ENCODE measurements at regions not wholly inside any gene's neighbourhood (a gene's known extent, or its start where the extent isn't known, plus 50 kb on each side); places are given as distances from the start of the nearest gene placed in this dataset.

- no peak for DNase-seq (ENCODE audit: low read depth)
- H3K4me3 ChIP-seq (ENCODE audit: low read depth, low read length) = no peak overlapping the region
Measured at GRCh38 chr5:135250671-135251070, 148.4 kb downstream of the MACROH2A1 start.

GRCh38 chr5:135249658-135250057 is 149.4 kb downstream of the MACROH2A1 start:
- DNase-seq (ENCODE audit: low read depth) = no peak
- H3K4me3 ChIP-seq (ENCODE audit: low read depth, low read length) = no peak overlapping the region

DNA sequence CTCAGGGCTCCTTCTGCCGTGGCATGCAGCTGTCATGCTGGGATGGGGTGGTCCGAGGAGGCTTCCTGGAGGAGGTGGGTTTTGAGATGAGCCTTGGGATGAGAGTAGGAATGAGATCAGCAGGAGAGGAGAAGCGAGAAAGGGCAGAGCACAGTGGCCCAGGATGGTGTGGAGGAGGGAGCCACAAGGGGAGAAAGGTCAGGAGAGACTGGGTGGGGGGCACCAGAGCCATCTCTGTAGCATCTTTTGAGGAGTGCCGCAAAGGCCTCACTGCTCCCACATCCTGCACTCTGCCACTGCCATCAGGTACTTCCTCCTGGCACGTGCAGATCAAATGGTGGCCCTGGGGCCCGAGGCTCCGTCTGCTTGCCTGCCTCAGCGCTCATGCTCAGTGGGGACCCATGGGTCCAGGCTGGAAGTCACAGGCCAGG is 150.2 kb downstream of the MACROH2A1 start:
- no peak overlapping the region for H3K4me3 ChIP-seq (ENCODE audit: low read depth, low read length)
- DNase-seq (ENCODE audit: low read depth) = no peak

GRCh38 chr5:135246923-135247795 is 151.9 kb downstream of the MACROH2A1 start:
- DNase-seq (ENCODE audit: low read depth) = peak; percentile 84
- H3K4me3 ChIP-seq (ENCODE audit: low read depth, low read length) = no peak overlapping the region

GRCh38 chr5:135246605-135246922 is 152.5 kb downstream of the MACROH2A1 start:
- no peak overlapping the region for H3K4me3 ChIP-seq (ENCODE audit: low read depth, low read length)
- no peak for DNase-seq (ENCODE audit: low read depth)

DNA sequence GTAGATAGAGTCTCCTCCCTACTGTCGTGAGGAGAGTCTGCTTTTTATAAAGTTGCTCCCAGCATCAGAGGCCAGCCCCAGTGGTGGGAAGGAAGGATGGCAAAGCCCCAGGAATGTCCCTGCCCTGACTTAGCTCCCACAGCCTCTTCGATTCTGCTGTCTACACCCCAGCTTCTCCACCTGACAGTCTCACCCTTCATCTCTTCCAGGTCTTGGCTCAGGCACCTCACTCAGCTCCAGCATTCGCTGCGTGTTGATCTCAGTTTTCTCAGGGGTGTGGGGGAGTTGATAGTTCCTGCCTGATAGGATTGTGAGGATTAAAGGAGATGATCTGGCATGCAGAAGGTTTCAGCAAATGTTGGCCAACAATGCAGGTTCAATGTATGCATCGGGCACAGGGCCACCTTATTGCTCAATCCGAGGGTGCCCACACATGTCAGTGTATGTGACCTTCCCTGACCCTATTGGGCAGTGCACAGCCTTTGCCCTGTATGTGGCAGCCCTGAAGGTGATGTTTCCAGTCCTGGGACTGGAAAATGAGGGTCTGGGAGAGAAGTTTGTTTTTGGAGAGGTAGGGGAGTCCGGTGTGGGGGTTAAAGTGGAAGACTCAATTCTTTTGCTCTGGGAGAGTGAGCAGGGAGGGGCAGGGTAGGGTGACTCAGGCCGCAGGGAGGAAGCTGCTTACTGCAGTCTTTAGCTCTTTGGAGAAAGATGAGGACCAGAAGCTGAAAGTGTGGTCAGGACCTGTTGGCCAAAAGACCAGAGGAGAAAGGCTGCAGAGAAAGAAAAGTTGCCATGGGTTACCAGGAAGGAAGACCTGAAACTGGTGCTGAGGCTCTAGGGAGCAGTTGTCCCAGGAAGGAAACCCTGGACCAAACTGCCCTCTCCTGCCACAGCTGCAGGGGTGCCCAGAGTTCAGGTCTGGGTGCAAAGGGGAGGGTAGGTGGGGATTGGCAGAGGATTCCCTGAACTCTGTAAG is 153.2 kb downstream of the MACROH2A1 start:
- DNase-seq (ENCODE audit: low read depth) = no peak
- no peak overlapping the region for H3K4me3 ChIP-seq (ENCODE audit: low read depth, low read length)

GRCh38 chr5:135244620-135245021 is 154.4 kb downstream of the MACROH2A1 start:
- no peak for DNase-seq (ENCODE audit: low read depth)
- no peak overlapping the region for H3K4me3 ChIP-seq (ENCODE audit: low read depth, low read length)

DNA sequence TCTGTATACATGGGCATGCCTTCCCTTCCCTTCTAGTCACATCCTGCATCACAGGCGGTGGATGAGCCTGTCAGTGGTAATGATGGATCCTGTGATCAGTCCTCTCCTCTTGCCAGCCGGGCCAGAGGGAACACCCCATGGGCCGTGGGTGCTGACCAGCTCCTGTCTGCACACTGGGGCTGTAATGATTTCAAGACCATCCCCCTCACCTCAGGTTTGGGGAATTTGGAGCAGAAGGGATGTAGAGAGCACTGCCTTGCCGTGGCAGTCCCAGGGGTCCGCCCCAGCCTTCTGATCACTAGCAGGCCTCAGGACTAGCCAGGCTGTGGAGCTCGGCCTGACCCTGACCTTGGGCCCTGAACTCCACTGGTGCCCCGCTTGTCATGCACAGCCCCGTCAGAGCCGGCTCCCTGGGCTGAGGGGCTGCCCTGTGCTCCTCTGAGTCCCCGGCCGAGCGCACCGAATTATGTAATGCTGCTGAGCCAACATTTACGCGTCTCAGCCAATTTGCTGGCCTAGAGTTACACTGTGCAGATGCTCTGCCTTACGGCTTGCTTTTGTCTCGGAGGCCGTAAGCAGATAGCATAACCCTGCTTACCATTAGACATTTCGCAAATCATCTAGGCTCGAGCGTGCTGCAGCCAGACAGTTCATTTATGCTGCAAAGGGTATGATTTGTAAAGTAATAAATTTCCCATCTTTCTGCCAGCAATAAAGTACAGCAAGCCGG is 155.3 kb downstream of the MACROH2A1 start:
- DNase-seq (ENCODE audit: low read depth) = no peak
- H3K4me3 ChIP-seq (ENCODE audit: low read depth, low read length) = no peak overlapping the region

DNA sequence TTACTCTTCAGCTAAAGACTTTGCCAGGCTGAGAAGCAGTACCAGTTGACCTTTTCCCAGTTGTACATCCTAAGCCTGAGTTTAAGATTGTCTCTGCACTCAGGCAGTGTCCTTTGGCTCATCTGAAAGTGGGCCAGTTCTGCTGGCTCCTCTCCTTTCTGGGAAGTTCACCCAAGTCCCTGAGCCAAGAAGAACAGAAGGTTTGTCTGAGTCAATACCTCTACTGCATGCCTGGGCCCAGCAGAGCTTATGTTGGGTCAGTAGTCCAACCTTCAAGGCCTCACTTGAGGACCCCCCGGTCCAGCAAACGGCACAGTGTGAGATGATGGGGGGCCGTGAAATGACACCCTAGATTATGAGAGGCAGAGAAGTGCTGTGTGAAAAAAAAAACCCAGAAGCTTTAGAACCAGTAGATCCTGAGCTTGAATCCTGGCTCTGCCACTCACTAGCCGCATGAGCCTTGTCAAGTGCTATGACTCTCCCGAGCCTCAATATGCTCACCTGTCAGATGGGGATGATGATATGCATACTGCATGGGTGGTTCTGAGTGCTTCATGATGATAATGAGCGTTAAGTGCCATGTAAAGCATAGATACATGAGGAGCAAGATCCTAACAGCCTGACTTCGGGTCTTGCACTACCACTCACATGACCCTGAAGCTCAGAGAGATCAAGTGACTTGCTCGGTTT is 156.0 kb downstream of the MACROH2A1 start:
- DNase-seq (ENCODE audit: low read depth) = no peak
- no peak overlapping the region for H3K4me3 ChIP-seq (ENCODE audit: low read depth, low read length)

DNA sequence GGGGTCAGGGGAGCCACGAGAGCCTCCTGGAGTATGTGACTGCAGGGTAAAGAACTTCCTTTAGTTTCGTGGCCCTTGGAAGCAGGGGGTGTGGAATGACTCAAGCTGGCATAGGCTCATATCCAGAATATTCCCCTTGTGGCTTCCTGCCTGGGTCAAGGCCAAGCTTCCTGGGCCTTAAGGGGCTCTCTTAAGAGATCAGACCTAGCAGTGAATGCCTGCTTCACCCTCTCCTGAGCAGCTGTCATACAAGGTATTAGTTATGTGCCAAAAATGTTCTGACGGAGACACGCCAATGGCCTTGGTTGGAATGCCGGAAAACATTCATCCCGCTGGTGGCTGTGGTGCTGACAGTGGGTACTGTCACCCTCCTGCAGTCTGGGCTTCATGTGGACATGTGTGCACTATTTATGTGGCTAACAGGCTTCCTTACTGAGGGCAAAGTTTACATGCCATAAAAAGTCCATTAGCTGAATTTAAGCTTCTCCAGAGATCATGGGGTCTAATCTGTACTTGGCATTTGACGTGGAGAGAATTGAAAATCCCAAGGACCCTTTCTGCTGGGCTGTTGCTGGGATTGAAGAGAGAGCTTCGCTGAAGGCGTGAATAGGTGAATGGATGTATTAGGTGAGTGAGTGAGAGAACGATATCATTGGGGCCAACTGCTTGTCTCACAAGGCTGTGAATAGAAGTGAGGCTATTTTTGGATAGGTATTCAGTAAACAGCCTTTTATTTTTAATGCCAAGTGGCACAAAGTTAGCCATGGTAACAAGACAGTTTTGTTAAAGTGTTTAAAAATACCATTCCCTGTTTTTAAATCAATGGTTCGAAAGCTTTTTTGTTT is 156.8 kb downstream of the MACROH2A1 start:
- peak; percentile 36 for DNase-seq (ENCODE audit: low read depth)
- H3K4me3 ChIP-seq (ENCODE audit: low read depth, low read length) = no peak overlapping the region

- H3K4me3 ChIP-seq (ENCODE audit: low read depth, low read length) = no peak overlapping the region
- DNase-seq (ENCODE audit: low read depth) = no peak
Measured at GRCh38 chr5:135241536-135241935, 157.5 kb downstream of the MACROH2A1 start.

DNA sequence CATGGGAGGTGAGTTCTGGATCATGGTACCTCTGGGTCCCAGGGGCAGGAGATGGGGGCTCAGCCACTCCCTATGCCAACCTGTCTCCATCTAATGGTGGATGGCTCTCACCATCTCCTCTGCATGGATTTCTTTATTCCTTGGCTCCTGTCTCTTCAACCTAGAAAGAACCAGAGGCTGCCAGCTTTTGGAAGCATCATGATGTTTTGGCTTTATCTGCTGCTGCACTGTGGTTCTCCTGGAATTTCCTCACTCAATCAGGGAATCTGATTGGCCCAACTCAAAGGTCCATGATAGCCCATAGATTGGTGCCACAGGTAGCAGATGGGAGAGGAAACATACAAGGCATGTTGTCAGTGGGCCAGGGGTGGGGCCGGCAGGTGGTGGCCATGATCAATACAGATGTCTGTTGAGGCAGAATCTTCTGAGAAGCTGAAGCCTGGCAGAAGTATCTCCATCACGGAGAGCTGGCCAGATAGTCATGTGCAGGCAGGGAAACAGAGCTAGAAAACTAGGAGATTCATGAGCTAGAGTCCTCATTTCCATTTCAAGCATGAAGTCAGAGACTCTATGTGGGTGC is 158.2 kb downstream of the MACROH2A1 start:
- no peak overlapping the region for H3K4me3 ChIP-seq (ENCODE audit: low read depth, low read length)
- no peak for DNase-seq (ENCODE audit: low read depth)

GRCh38 chr5:135240283-135240633 is 158.8 kb downstream of the MACROH2A1 start:
- DNase-seq (ENCODE audit: low read depth) = no peak
- no peak overlapping the region for H3K4me3 ChIP-seq (ENCODE audit: low read depth, low read length)

DNA sequence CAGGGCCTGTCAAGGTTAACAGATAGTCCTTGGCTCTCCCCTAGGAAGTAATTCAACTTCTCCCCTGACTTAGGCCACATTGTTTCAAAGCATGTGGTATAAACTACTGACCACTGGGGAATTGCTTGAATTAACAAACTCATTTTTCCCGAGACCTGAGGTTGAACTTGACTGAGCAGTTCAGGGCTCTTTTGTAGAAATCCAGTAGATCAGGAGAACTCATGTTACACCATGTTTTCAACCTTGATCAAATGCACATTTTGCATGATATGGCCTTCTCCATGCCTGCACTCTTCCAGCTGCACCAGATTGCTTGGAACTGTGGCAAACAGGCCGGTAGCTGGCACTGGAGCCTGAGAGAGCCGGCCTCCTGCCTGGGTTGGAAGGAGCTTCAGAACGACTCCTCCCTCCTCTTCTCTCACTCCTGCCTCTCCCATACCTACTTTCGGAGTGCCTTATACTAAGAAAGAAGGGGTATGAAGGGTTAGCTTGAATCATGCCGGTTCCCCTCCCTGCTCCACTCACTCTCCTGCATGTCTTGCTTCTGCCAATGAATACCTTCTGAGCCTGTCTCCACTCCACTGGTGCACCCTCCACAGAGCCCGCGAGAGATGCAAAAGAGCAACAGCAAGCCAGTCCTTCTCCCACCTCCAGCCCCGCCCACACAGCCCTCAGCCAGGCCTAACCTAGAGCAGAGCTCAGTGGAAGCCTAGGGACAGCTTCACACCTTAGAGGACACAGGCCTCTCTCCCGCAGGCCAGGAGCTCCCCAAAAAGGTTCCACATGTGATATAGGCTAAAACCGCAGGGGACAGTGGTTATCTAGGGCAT is 159.4 kb downstream of the MACROH2A1 start:
- no peak overlapping the region for H3K4me3 ChIP-seq (ENCODE audit: low read depth, low read length)
- DNase-seq (ENCODE audit: low read depth) = peak; percentile 35

GRCh38 chr5:135238622-135239452 is 160.2 kb downstream of the MACROH2A1 start:
- DNase-seq (ENCODE audit: low read depth) = no peak
- H3K4me3 ChIP-seq (ENCODE audit: low read depth, low read length) = no peak overlapping the region

DNA sequence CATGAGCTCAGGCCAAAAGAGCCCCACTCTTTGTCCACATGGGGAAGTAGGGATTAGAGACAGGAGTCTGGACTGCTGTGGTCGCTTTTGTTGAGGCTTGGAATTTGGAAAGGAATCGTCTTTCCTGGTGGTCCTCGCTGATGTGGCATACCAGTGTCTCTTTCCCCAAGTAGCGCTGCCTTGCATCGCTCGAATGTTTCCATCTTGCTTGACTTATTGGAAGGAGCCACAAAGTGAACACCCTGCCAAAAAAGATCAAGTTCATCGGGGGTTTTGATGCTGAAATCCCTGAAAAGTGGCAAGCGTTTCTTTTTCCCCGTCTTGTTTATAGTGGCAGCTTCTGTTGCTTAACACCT is 161.3 kb downstream of the MACROH2A1 start:
- DNase-seq (ENCODE audit: low read depth) = no peak
- H3K4me3 ChIP-seq (ENCODE audit: low read depth, low read length) = no peak overlapping the region

Data from skeletal muscle cell (primary cell).